Cardiac muscle cell (in vitro differentiated cells and primary cell): ENCODE measurements at regions not wholly inside any gene's neighbourhood (a gene's known extent, or its start where the extent isn't known, plus 50 kb on each side); places are given as distances from the start of the nearest gene placed in this dataset.

Experiments
- DNase-seq, 2 donors: peaks; one replicate each; pipeline versions ENCODE4 v3.0.0 to v3.0.0-alpha.2; 2010 to 2017; ENCODE audit warnings: low read depth in 1 of 2, low spot score in 1 of 2
- H3K27ac ChIP-seq: fragments of 200-600 bp; sonication (generic); 2 replicates; pipeline ENCODE4 v1.5.1; 2016
- H3K27me3 ChIP-seq: fragments of 200-600 bp; sonication (generic); 2 replicates; pipeline ENCODE4 v1.6.0; 2016; ENCODE audit warnings: control low read depth
- H3K36me3 ChIP-seq: fragments of 200-600 bp; sonication (generic); 2 replicates; pipeline ENCODE4 v1.5.1; 2016; ENCODE audit warnings: control low read depth
- H3K4me1 ChIP-seq: fragments of 200-600 bp; sonication (generic); 2 replicates; pipeline ENCODE4 v1.8.1; 2017; ENCODE audit warnings: low read depth, mild to moderate bottlenecking, mixed run types
- H3K4me3 ChIP-seq: fragments of 200-600 bp; sonication (generic); 2 replicates; pipeline ENCODE4 v1.5.1; 2016; ENCODE audit warnings: mild to moderate bottlenecking
- H3K9me3 ChIP-seq: fragments of 200-600 bp; sonication (generic); 2 replicates; pipeline ENCODE4 v1.5.1; 2017; ENCODE audit warnings: low read depth, mild to moderate bottlenecking, control low read depth
- CTCF ChIP-seq: IDR thresholded peaks from 2 replicates; pipeline ENCODE4 v1.5.1; 2012; ENCODE audit warnings: low read depth, mild to moderate bottlenecking, low read length

GRCh38 chrX:147848543-147849443, 62.9 kb upstream of the FMR1 start:
- no peak for DNase-seq
- TF ChIP-seq CTCF, result no peak
- no peaks in the 10 kb centered on the region for H3K27me3 ChIP-seq

GRCh38 chrX:147850875-147851274, 60.8 kb upstream of the FMR1 start:
- Histone ChIP-seq H3K4me1 (peaks cover 14% of the 10 kb centered on the region), H3K27ac (no peak overlapping the region), H3K4me3 (no peak overlapping the region), H3K27me3 (no peaks in the 10 kb centered on the region), H3K36me3 (no peaks in the 10 kb centered on the region), H3K9me3 (no peaks in the 10 kb centered on the region)
- no peak for TF ChIP-seq CTCF
- no peak for DNase-seq

More at GRCh38 chrX:147848543-147849443, 62.9 kb upstream of the FMR1 start:
- Histone ChIP-seq H3K4me3 (no peak overlapping the region), H3K4me1 (peaks cover 14% of the 10 kb centered on the region), H3K9me3 (no peaks in the 10 kb centered on the region), H3K36me3 (no peaks in the 10 kb centered on the region), H3K27ac (no peak overlapping the region)

- H3K27ac ChIP-seq, result no peak overlapping the region
- no peak overlapping the region for H3K4me3 ChIP-seq
- no peaks in the 10 kb centered on the region for H3K36me3 ChIP-seq
- H3K4me1 ChIP-seq, result peaks cover 7% of the 10 kb centered on the region
- DNase-seq, result no peak
- no peak for TF ChIP-seq CTCF
- H3K27me3 ChIP-seq, result no peaks in the 10 kb centered on the region
- H3K9me3 ChIP-seq, result no peaks in the 10 kb centered on the region
Observed at GRCh38 chrX:147853701-147854100, 58.0 kb upstream of the FMR1 start.

- Histone ChIP-seq H3K27ac (no peak overlapping the region), H3K27me3 (no peaks in the 10 kb centered on the region), H3K4me3 (no peak overlapping the region), H3K4me1 (no peaks in the 10 kb centered on the region), H3K36me3 (no peaks in the 10 kb centered on the region), H3K9me3 (no peaks in the 10 kb centered on the region)
- DNase-seq, result no peak
- no peak for TF ChIP-seq CTCF
Observed at GRCh38 chrX:147859666-147860065, 52.1 kb upstream of the FMR1 start.
